HG02588 (cell line): ENCODE measurements at regions not wholly inside any gene's neighbourhood (a gene's known extent, or its start where the extent isn't known, plus 50 kb on each side); places are given as distances from the start of the nearest gene placed in this dataset.
A peak's percentile ranks its signal among the peaks of the same experiment; 100 is the strongest.

Experiments used
- ATAC-seq: cut with Tn5 transposase; IDR thresholded peaks from one replicate; pipeline ENCODE4 v1.9.1; 2021; ENCODE audit warnings: mild to moderate bottlenecking, moderate library complexity; ENCODE audit not compliant: unreplicated experiment

DNA sequence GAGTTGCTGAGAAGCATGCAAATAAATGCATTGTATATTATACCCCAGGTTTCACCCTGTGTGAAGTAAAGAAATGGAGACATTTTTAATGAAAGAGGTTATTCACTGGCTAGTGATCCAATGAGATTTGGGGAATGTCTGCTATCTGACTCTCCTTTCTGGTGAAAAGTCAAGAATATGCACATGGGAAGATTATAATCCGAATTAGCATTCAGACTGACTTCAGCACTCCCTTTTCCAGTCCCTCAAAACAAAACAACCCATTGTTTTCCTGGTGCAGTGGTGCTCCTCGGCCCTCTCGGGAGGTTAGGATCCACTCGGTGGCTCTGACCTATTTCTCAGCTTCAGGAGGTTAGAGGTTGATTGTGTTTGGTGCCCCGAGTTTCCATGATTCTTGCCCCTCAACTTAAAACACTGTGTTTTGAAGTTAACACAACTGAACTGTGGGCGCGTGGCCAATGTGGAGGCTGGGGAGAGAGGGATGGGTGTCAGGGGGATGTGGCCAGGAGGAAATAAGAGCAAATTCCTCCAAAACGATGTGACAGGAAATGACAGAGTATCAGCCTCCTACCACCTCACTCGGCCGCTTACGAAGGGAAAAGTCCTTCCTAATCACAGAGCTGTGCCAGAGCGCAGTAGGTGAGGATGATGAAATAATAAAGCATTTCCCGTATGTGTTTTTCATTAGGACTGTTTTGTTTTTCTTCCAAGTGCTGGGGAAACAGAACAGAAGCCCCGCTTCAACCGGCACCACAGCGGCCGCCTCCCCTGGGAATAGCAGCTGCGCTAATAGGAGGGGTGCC, 440.1 kb downstream of the MTX2 start:
- no peak for ATAC-seq

DNA sequence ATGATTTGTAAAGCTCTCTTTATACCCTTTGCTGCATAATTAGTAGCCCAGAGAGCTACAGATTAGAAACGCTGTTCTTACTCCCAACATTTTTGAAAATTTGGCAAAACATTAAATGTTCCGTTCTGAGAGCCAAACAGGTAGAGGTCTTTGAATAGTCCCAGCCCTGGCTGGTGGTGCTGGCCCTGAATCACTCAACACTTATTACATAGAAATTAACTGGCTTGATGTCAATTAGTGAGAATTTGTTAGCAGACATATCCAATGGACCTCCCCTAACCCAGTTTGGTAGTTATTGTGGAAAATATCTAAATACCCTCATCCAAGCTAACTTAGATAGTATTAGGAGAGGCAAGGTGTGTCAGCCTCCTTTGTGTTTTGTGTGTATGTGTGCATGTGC, 440.7 kb downstream of the MTX2 start:
- no peak for ATAC-seq

DNA sequence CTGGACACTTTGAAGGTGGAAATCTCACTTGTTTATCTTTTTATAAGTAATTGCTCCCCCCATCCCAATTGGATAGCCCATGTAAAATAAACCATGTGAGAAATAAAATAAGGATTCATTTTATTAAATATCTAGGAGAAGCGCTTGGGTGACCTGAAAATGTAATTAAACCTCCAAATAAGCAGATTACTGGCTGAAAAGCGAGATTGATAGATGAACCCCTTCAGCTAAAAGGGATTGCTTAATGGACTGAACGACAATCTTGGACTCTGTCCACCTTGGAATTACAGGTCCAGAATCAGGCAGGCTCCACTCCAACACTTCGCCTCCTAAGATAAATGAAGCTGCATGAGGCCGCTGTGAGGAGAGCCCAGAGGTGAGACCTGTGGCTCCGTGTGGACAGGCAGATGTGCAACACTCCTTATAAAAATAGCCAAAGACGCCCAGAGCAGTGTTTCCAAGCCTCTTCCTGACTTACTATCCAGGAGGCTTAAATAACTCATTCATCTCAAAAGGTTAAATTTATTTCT, 441.5 kb downstream of the MTX2 start:
- no peak for ATAC-seq

DNA sequence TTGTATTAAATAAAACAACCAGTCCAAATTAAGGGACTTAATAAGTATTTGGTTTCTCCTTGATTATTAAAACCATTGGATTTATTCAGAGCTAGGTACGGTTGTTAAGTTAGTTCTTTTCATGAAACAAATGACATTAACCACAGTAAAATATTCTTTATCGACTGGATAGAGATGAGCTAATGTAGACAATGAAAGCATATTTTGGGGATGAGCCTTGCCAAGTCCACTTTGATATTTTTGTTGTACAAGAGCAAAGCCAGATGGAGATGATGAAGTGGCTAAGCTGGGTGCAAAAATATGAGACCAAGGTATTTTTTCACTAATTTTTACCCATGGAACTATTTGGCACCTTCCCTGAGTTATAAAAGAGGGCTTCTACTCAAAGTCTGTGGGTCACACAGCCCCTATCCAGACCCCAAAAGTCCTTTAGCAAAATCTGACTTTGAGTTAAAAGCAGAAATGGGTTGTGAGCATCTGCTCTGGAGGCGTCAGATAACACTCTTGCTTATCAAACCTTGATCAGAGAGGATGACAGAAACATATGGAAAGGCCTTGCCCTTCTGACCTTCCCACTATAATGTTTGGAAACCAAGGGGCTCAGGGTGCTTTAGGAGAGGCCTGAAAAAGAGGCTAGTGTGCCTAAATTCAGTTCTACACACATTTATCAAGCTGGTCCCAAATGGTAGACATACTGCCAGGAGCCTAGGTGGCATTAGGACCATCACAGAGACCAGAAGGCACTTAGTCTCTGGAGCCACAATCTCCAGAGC, 456.8 kb downstream of the MTX2 start:
- ATAC-seq = no peak

DNA sequence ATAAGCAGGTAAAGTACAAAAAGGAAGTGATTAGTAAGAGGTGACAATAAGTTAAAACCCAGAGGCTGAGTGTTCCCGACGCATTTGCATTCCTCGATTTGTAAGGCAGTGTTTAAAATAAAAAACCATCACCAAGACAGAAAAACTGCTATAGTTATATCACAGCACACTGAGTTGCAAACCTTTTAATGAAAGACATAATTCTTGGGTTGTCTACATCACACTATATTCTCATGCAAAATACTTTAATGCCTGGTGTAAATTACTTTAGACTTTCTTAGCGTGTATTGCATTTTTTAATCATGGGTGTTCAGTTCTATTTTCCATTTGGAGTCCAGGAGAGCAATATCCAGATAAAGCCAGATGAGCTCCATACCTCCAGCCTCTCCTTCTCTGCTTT, 458.5 kb downstream of the MTX2 start:
- no peak for ATAC-seq

DNA sequence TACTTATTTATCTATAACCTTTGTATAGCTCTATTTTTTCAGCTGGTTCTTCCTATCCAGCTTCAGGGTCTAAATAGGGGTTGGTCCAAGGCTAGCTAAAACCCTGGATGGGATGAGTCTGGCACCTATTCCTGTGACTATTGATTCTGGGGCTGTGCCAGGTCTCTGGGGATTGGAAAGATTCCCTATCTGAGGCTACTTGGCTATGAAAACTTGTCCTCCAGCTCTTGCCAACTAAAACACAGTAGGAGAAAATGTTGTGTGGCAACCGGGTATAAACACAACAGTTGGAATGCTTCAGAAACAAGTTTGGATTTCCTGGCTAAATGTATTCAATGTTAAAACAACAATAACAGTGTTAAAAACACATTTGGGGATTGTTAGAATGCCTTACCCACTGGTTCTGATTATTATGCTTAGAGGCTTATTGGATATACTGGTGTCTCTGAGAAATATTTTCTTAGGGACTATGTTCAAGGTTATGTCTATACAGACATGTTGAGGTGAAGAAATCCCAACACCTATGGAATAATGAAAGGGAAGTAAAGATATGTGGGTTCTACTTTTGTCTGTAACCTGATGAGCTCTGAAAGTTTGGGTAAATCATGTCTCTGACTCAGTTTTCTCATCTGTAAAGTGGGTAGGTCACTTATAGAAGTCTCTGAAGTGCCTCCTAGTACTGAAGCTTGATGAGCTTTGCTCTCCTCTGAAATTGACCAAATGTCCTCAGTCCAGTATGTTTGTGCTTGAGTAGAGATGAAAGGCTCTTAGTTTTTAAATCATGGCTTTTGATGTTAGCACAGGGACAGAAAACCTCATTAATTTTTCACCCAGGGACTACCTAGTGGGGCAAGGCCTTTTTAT, 460.7 kb downstream of the MTX2 start:
- ATAC-seq = no peak

DNA sequence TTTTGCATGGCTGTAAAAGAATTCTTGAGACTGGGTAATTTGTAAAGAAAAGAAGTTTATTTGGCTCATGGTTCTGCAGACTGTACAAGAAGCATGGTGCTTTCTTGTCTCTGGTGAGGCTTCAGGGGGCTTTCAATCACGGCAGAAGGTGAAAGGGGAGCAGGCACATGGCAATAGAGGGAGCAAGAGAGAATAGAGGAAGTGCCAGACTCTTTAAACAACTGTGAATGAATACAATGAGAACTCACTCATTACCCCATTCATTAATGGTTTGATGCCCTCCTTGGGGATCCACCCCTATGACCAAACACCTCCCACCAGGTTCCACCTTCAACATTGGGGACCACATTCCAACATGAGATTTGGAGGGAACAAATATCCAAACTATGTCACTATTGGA, 463.5 kb downstream of the MTX2 start:
- ATAC-seq = no peak

DNA sequence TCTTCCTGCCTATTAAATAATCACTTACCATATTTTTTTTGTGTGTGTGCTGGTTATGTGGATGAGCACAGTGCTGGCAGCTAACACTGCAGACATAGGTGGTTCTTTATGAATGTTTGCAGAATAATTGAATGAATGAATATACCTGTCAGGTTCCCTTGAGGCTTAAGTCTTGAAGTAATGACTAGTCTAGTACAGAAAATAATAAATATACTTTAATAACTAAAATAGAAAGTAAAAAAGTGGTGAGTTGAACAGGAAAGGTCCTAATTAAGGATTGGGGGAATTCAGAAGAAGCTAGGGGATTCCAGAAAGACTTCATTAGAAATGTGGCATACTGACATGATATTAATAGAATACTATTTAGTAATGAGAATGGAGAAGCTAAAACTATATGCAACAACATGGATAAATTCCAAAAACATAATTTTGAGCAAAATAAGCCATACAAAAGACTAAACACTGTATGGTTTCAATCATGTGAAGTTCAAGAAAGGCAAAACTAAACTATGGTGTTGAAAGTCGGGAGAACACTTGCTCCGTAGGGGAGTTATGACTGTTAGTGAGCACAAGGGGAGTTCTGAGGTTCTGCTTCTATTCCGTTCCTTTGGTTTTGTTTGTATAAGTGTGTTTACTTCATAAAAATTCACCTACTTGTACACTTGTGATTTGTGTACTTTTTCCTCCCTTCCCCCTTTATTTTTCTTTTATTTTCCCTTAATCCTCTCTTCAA, 464.6 kb downstream of the MTX2 start:
- no peak for ATAC-seq

DNA sequence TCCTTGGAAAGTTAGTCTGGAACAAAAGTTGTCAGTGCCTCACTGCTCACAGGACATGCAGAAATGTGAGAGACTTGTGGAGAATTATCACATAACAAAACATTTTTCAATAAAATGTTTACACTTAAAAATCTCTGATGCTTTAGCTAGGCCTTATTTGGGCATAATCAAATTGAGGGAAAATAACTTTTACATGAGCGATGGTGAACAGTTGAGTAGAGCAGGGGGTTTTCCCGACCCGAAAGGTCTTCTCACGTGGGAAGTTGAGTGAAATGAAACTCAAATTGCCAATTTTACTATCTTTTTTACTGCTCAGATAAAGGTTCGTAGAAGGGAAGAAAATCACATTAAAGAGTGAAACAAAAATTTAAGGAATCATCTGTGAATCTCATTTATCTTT, 465.6 kb downstream of the MTX2 start:
- no peak for ATAC-seq

DNA sequence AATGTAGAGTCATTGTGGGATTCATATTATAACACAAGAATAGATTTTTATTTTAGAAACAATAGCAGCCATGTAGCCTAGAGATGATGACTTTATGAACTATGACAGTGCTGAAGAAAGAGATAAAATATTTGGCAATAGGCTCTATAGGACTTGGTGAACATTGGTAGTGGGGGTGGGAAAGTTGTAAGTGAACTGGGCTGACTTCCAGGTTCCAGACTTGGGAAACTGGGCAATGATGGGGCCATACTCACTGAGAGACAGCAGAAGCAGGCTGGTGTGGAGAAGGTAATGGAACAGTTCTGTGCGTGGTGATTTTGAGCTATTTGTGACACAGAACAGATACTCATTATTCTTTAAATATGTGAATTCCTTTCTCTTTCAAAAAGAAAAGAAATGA, 470.3 kb upstream of the HNRNPA3 start:
- no peak for ATAC-seq

DNA sequence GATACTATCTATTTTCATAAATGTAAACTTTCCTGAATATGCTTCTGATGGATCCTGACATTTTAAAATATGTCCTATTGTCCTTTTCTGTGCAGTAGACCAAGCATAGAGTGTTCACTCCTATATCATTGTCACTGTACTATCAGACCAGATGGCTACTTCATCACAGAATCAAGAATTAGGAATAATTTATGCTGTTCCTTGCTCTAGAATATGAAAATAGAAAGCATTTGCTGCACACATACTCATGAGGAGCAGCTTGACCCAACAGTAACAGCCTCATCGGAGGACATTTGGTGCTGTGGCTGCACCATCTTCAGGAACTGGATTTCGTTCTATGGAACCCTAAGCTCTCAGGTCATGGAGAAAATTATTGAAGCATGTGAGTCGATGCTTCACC, 468.9 kb upstream of the HNRNPA3 start:
- ATAC-seq = no peak

DNA sequence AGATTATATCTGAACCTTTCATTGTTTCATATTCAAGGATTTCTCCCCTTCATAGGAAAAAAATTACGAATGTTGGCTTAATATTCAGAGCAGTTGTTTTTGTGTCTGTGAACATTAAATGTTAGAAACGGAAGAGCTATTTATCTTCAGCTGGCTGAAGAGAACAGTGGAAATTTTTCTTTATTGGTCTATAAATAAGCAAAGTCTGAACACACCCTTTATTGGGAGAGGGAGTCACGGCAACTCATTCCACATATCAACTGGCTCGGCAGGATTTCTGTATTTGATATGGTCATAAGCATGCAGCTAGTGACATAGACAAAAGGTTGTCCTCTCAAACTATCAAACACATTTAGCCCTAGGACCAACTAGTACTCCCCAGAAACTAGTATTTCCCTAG, 468.4 kb upstream of the HNRNPA3 start:
- ATAC-seq = no peak

DNA sequence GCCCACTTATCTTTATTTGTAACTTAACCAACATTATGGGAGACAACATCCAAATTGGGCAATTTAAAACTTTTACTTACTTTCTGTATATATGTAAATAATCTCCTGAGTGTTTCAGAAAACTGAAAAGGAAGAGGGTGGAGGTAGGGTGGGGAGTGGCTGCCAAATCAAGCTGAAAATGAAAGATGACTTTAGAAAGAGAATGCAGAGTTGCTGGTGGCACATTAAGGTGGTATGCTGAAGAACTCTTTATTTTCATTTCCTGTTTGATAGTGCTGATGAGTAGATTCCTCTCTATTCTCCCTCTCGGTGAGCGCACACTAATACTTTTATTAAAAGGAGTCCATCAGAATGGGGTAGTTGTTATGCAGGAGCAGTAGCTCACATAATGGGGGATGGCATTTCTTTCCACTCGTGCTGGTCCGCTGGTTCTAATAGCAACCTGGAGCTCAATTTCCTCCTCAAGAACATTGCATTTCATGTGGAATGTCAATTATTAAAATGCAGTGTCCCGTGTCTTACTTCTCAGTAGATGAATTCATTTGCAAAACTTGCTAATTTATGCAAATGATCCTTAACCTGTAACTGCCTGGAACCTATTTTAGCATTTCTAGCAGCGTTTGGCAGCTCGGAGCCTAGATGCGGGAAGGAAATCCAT, 466.9 kb upstream of the HNRNPA3 start:
- ATAC-seq = peak; percentile 80

DNA sequence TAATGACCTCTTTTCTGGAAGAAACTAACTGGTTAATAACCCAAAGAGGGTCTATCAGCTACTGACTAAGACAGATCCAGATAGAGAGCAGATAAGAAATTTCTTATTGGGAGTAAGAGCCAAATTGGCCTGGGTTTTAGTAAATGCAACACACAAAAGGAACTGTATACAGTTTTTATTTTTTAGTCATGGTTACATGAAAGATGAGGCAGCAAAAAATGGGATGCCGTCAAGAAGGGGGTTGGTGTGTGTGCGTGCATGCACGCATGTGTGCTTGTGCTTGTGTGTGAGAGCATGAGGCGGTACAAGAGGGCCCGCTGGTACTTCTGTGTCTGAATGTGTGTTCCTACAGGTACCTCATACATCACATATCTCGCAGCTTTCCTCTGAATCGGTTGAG, 466.2 kb upstream of the HNRNPA3 start:
- no peak for ATAC-seq

DNA sequence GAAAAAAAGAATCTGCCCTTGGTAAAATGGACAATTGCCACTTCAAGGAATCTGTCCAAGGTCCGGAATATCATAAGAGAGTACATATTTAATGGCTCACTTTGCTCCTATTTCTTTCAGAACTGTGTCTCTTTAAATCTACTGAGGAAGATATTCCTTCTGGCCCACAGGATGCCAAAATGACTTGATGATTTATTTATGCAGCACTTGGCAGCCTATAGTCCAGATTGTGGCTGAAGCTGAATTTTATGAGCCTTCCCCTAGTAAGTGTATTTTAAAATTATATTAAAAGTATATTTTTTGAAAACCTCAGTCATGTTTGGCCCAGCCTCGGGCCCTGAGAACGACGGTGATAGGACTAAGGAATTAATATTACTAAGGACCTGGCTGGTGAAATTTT, 465.1 kb upstream of the HNRNPA3 start:
- no peak for ATAC-seq

DNA sequence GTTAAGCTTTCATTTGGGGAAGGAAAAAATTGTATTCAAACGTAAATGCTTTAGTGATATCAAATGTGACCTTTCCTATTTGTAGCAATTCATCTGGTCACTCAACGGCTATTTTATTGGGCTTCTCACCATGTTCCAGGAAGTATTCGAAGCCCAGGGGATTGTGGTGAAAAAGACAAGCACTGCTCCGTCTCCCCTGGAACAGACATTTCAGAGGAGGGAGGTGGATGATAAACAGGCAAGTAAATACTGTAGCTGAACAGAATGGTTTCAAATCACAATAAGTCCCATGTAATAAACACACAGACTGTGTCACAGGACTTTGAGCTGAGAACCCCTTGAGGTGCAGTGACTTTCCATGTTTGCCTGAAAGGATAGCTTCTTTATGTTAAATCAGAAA, 464.7 kb upstream of the HNRNPA3 start:
- no peak for ATAC-seq

DNA sequence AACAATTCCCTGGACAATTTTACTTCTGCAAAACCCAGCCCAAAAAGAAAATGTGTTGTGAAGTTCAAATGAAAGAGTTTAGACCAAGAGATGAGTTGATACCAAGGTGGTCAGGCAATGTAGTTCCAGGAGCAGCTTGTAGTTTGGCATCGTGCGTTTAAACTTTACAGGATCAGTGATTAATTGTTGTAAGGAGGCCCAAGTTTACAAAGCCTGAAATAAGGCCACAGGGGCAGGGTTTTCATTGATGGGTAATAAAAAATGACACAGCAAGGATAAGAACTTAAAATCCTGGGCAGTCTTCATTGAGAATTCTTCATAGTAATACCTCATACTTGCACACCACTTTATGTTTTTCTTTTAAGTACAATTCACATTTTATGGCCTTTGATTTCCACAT, 463.9 kb upstream of the HNRNPA3 start:
- ATAC-seq = no peak

DNA sequence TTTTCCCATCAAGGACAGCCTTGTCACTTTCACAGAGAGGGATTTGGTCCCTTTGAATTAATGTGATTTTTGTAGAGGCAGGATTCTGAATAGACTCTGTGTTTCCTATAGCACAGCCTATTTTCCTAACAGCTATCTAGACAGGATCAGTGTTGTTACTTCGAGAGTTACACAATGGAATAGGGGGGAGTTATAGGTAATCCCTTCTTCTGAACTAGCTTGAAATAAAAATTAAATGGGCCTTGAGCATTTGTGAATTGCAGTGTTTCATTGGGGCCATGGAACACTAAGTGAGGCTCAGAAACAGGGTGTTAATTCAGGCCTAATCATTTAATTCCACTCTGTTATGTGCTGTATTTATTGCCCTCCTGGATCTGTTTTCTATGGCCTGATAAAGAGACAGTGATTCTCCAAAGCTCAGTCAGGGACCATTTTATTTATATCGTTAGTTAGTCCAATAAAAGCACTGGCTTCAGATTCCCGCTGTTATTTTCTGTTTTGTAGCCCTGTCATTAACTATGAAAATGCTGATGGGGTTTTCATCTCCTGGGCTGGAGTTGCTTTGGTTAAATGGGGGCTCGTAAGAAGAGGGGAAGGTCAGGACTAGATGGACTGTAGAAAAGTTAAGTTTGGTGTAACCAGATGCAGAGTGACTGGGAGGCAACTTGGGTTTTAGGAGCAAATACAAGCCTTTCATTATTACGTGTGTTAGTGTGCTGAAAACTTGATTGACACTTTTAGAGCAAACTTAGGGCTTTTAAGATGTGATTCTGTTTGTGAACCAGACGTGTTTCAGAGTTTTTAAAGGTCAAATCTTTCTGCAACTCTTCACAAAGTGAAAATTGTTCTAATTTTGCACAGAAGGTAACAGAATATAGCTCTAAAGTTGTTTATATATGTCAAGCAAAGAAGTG, 461.0 kb upstream of the HNRNPA3 start:
- no peak for ATAC-seq

DNA sequence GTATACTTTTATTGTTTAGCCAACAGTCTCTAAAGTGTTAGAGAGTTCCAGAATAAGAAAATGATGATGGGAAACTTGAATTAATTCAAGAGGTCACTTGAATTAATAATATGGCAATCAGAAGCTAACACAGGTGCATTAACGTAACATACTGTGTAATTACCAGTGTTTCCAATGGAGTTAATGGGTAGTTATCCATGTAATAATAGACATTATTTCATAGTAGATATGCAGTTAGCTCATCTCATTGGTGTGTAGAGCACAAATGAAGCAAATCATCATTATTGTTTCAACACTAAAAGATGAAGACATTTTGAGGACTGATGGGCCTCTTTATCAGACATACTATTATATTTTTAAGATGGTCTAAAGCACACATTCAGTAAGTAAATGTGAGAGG, 460.3 kb upstream of the HNRNPA3 start:
- ATAC-seq = no peak
